ENCODE measurements at regions not wholly inside any gene's neighbourhood (a gene's known extent, or its start where the extent isn't known, plus 50 kb on each side); places are given as distances from the start of the nearest gene placed in this dataset.

GRCh38 chr2:109046925-109047508 lies 58.0 kb upstream of the EDAR start:
- TF ChIP-seq, protein P1, sequence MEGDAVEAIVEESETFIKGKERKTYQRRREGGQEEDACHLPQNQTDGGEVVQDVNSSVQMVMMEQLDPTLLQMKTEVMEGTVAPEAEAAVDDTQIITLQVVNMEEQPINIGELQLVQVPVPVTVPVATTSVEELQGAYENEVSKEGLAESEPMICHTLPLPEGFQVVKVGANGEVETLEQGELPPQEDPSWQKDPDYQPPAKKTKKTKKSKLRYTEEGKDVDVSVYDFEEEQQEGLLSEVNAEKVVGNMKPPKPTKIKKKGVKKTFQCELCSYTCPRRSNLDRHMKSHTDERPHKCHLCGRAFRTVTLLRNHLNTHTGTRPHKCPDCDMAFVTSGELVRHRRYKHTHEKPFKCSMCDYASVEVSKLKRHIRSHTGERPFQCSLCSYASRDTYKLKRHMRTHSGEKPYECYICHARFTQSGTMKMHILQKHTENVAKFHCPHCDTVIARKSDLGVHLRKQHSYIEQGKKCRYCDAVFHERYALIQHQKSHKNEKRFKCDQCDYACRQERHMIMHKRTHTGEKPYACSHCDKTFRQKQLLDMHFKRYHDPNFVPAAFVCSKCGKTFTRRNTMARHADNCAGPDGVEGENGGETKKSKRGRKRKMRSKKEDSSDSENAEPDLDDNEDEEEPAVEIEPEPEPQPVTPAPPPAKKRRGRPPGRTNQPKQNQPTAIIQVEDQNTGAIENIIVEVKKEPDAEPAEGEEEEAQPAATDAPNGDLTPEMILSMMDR (IDR thresholded peaks at IDR 0.05), result peak; percentile 19
- no peak for TF ChIP-seq ZFX (IDR thresholded peaks at IDR 0.05; ENCODE audit: borderline replicate concordance)
